ENCODE measurements at regions not wholly inside any gene's neighbourhood (a gene's known extent, or its start where the extent isn't known, plus 50 kb on each side); places are given as distances from the start of the nearest gene placed in this dataset.

DNA sequence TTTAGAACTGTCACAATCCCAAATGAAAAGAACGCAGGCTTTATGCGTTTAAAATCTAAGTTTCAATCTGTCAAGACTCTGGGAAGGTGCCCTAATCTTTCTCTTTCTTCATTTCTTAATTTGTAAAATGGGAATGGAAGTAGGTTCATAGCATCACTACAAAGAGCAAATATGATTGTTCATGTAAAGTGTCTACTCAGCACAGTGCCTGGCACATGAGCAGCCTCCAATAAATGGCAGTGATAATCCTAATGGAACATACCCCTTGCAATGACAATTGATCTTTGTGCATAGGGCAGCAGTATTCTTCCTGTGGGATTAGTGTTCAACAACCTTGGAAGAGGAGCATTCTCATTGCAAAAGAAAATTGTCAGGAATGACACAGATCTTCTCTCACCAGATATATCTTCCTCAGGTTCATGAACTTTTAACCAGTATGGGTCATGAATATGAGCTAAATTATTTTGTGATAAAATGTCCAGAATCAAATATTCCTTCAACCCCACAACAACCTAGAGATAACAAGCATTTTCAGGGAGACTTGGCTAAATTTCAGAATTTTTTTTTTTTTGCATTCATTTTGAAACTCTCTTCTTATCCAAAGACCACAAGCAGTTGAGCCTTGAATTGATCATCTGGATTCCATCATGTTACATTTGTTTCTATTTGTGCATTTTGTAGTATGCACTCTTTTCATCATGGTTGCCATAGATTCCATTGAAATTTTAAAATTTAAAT, 149.1 kb downstream of the TBX18 start:
- TF ChIP-seq, protein P1, sequence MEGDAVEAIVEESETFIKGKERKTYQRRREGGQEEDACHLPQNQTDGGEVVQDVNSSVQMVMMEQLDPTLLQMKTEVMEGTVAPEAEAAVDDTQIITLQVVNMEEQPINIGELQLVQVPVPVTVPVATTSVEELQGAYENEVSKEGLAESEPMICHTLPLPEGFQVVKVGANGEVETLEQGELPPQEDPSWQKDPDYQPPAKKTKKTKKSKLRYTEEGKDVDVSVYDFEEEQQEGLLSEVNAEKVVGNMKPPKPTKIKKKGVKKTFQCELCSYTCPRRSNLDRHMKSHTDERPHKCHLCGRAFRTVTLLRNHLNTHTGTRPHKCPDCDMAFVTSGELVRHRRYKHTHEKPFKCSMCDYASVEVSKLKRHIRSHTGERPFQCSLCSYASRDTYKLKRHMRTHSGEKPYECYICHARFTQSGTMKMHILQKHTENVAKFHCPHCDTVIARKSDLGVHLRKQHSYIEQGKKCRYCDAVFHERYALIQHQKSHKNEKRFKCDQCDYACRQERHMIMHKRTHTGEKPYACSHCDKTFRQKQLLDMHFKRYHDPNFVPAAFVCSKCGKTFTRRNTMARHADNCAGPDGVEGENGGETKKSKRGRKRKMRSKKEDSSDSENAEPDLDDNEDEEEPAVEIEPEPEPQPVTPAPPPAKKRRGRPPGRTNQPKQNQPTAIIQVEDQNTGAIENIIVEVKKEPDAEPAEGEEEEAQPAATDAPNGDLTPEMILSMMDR (IDR thresholded peaks at IDR 0.05), result no peak
- TF ChIP-seq POLR2A (IDR thresholded peaks at IDR 0.05), result no peak

All from body of pancreas (tissue), 4 donors.